ENCODE measurements at regions not wholly inside any gene's neighbourhood (a gene's known extent, or its start where the extent isn't known, plus 50 kb on each side); places are given as distances from the start of the nearest gene placed in this dataset.

DNA sequence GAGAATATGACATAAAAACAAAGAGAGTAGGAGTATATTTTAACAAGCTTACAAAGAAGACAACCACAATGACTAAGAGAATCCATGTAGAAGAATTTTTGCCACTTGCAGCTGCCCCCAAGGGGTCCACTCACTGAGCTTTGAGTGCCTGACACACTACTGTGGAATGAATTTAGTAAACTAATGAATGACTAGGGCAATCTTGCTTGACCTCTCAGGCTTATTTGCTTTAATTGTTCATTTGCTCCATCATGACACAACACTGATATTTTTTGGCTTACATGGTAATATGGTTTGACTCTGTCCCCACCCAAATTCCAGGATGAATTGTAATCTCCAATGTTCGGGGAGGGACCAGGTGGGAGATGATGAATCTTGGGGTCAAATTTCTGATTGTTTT lies 249.1 kb upstream of the FAR2 start:
- dilution Hi-C loops (cut with MboI; ENCODE audit: extremely low pct_ligation_motif_present, low sequenced_read_pairs): no loop called here
- no peak overlapping the region for H3K4me3 ChIP-seq (ENCODE audit: control insufficient read depth in 2 of 3, extremely low read depth in 1 of 3, insufficient read depth in 2 of 3, low read depth in 1 of 3, low read length in 3 of 3)
- H3K9ac ChIP-seq (ENCODE audit: control insufficient read depth, extremely low read depth, insufficient read depth, low read length): no peak overlapping the region
- no peaks in the 10 kb centered on the region for H3K27me3 ChIP-seq (ENCODE audit: control insufficient read depth, extremely low read depth, insufficient read depth, low read length)
- H3K79me2 ChIP-seq (ENCODE audit: control insufficient read depth, insufficient read depth, low read length): no peaks in the 10 kb centered on the region
- H3K9me1 ChIP-seq (ENCODE audit: control insufficient read depth, extremely low read depth, insufficient read depth, low read length): no peaks in the 10 kb centered on the region
- DNase-seq (ENCODE audit: low read depth, low spot score): peak; percentile 97
- peak overlapping the region; percentile 75 for H3K27ac ChIP-seq (ENCODE audit: control insufficient read depth, insufficient read depth, low read length)
- H3K9me3 ChIP-seq (ENCODE audit: control insufficient read depth, low read depth, low read length): peaks cover 12% of the 10 kb centered on the region
- no peak overlapping the region for H3K4me2 ChIP-seq (ENCODE audit: control insufficient read depth, extremely low read depth, insufficient read depth, low read depth, low read length)
- H3K4me1 ChIP-seq (ENCODE audit: control insufficient read depth, extremely low read depth, insufficient read depth, low read length): peaks cover 13% of the 10 kb centered on the region
- TF ChIP-seq EZH2 (IDR thresholded peaks at IDR 0.05; ENCODE audit: low read length): no peak
- TF ChIP-seq, protein P1, sequence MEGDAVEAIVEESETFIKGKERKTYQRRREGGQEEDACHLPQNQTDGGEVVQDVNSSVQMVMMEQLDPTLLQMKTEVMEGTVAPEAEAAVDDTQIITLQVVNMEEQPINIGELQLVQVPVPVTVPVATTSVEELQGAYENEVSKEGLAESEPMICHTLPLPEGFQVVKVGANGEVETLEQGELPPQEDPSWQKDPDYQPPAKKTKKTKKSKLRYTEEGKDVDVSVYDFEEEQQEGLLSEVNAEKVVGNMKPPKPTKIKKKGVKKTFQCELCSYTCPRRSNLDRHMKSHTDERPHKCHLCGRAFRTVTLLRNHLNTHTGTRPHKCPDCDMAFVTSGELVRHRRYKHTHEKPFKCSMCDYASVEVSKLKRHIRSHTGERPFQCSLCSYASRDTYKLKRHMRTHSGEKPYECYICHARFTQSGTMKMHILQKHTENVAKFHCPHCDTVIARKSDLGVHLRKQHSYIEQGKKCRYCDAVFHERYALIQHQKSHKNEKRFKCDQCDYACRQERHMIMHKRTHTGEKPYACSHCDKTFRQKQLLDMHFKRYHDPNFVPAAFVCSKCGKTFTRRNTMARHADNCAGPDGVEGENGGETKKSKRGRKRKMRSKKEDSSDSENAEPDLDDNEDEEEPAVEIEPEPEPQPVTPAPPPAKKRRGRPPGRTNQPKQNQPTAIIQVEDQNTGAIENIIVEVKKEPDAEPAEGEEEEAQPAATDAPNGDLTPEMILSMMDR (optimal IDR thresholded peaks at IDR 0.05 in 1 of 3, IDR thresholded peaks at IDR 0.05 in 1 of 3, conservative IDR thresholded peaks at IDR 0.05 in 1 of 3; ENCODE audit: extremely low read depth in 1 of 3, insufficient read depth in 2 of 3, low read length in 3 of 3): no peak
- H4K20me1 ChIP-seq (ENCODE audit: control insufficient read depth, extremely low read depth, insufficient read depth, low read length): no peaks in the 10 kb centered on the region
- no peaks in the 10 kb centered on the region for H3K36me3 ChIP-seq (ENCODE audit: control insufficient read depth in 2 of 2, extremely low read depth in 1 of 2, insufficient read depth in 2 of 2, low read length in 2 of 2)
- FAIRE-seq: peak; percentile 92
- H2AFZ ChIP-seq (ENCODE audit: control insufficient read depth, low read length): no peak overlapping the region

DNA sequence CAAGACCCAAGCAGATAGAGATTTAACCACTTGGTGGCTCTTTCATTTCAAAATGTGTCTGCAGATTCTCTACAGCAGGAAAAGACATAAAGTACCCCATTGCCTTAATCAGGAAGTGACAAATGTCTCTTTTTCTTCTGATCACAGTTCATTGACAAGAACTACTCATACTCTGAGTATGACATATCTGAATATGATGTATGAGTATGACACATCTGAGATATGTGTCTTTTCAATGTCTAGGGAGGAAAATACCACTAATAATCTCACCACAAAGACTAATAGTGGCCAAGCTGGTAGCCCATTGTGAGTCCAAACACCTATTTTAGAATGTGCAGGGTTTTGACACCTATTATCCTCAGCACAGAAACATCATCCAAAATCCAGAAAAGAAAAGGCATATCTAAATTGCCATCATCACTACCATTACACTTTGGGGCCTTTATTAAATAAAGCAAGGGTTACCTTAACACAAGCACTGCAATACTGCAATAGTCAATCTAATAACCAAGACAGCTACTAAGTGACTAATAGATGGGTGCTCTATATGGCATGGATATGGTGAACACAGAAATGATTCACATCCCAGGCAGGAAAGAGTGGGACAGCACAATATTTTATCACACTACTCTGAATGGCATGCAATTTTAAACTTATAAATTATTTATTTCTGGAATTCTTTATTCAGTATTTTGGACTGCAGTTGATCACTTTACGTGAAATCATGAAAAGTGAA lies 243.7 kb upstream of the FAR2 start:
- no peak overlapping the region for H2AFZ ChIP-seq (ENCODE audit: control insufficient read depth, low read length)
- no peak overlapping the region for H3K4me2 ChIP-seq (ENCODE audit: control insufficient read depth, extremely low read depth, insufficient read depth, low read depth, low read length)
- H3K9me3 ChIP-seq (ENCODE audit: control insufficient read depth, low read depth, low read length): peaks cover 10% of the 10 kb centered on the region
- H3K9ac ChIP-seq (ENCODE audit: control insufficient read depth, extremely low read depth, insufficient read depth, low read length): no peak overlapping the region
- dilution Hi-C loops (cut with MboI; ENCODE audit: extremely low pct_ligation_motif_present, low sequenced_read_pairs): no loop called here
- H3K79me2 ChIP-seq (ENCODE audit: control insufficient read depth, insufficient read depth, low read length): no peaks in the 10 kb centered on the region
- no peak overlapping the region for H3K4me3 ChIP-seq (ENCODE audit: control insufficient read depth in 2 of 3, extremely low read depth in 1 of 3, insufficient read depth in 2 of 3, low read depth in 1 of 3, low read length in 3 of 3)
- H3K4me1 ChIP-seq (ENCODE audit: control insufficient read depth, extremely low read depth, insufficient read depth, low read length): peaks cover 8% of the 10 kb centered on the region
- H3K27ac ChIP-seq (ENCODE audit: control insufficient read depth, insufficient read depth, low read length): peak overlapping the region; percentile 43
- TF ChIP-seq, protein P1 (optimal IDR thresholded peaks at IDR 0.05 in 1 of 3, IDR thresholded peaks at IDR 0.05 in 1 of 3, conservative IDR thresholded peaks at IDR 0.05 in 1 of 3; ENCODE audit: extremely low read depth in 1 of 3, insufficient read depth in 2 of 3, low read length in 3 of 3): no peak
- TF ChIP-seq EZH2 (IDR thresholded peaks at IDR 0.05; ENCODE audit: low read length): no peak
- DNase-seq (ENCODE audit: low read depth, low spot score) (peak; percentile 57), FAIRE-seq (peak; percentile 49)
- H3K9me1 ChIP-seq (ENCODE audit: control insufficient read depth, extremely low read depth, insufficient read depth, low read length): no peaks in the 10 kb centered on the region
- no peaks in the 10 kb centered on the region for H4K20me1 ChIP-seq (ENCODE audit: control insufficient read depth, extremely low read depth, insufficient read depth, low read length)
- no peaks in the 10 kb centered on the region for H3K36me3 ChIP-seq (ENCODE audit: control insufficient read depth in 2 of 2, extremely low read depth in 1 of 2, insufficient read depth in 2 of 2, low read length in 2 of 2)
- H3K27me3 ChIP-seq (ENCODE audit: control insufficient read depth, extremely low read depth, insufficient read depth, low read length): no peaks in the 10 kb centered on the region

Data from keratinocyte (primary cell).